ENCODE measurements at regions not wholly inside any gene's neighbourhood (a gene's known extent, or its start where the extent isn't known, plus 50 kb on each side); places are given as distances from the start of the nearest gene placed in this dataset.

- TF ChIP-seq CHD7 (IDR thresholded peaks at IDR 0.05; ENCODE audit: insufficient replicate concordance, low read length) (no peak), SRF (IDR thresholded peaks at IDR 0.05; ENCODE audit: low read depth, low read length) (no peak), TCF12 (IDR thresholded peaks at IDR 0.05; ENCODE audit: low read depth, low read length) (no peak), CEBPB (IDR thresholded peaks at IDR 0.05; ENCODE audit: low read depth, low read length) (no peak), EP300 (IDR thresholded peaks at IDR 0.05; ENCODE audit: borderline replicate concordance in 1 of 2, low read depth in 2 of 2, low read length in 2 of 2) (no peak), JUN (IDR thresholded peaks at IDR 0.05; ENCODE audit: low read depth, low read length) (no peak), TEAD4 (IDR thresholded peaks at IDR 0.05; ENCODE audit: low read depth, low read length) (no peak), CBX5 (IDR thresholded peaks at IDR 0.05; ENCODE audit: low read depth, low read length) (no peak), TBP (IDR thresholded peaks at IDR 0.05; ENCODE audit: low read depth, low read length) (no peak), RNF2 (IDR thresholded peaks at IDR 0.05; ENCODE audit: borderline replicate concordance, low read depth, low read length, missing control alignments, poor library complexity, severe bottlenecking) (no peak), ZNF274 (IDR thresholded peaks at IDR 0.05; ENCODE audit: borderline replicate concordance, extremely low read depth, low read length) (no peak)
Observed at GRCh38 chr14:89028462-89029134, 204.1 kb downstream of the TTC8 start (continued).

All from H1 (cell line).